Smooth muscle cell (in vitro differentiated cells): ENCODE measurements at regions not wholly inside any gene's neighbourhood (a gene's known extent, or its start where the extent isn't known, plus 50 kb on each side); places are given as distances from the start of the nearest gene placed in this dataset.

Experiments used
- DNase-seq: peaks from one replicate; lab custom pipeline; 2025; ENCODE audit not compliant: unreplicated experiment; lab: John Stamatoyannopoulos, UW
- H2AFZ ChIP-seq: fragments of 200-600 bp; sonication (generic); 2 replicates; pipeline ENCODE4 v1.6.0; 2016; ENCODE audit warnings: antibody characterized with exemption, low read depth, mild to moderate bottlenecking
- H3F3A ChIP-seq: fragments of 200-600 bp; sonication (generic); 2 replicates; pipeline ENCODE4 v1.6.0; 2017; ENCODE audit warnings: antibody characterized with exemption, low read depth
- H3K27ac ChIP-seq: fragments of 200-600 bp; sonication (generic); 2 replicates; pipeline ENCODE4 v1.5.1; 2016; ENCODE audit warnings: low read depth, mild to moderate bottlenecking
- H3K27me3 ChIP-seq: fragments of 200-600 bp; sonication (generic); 2 replicates; pipeline ENCODE4 v1.6.1; 2016; ENCODE audit warnings: low read depth, mild to moderate bottlenecking
- H3K36me3 ChIP-seq: fragments of 200-600 bp; sonication (generic); 2 replicates; pipeline ENCODE4 v1.5.1; 2016; ENCODE audit warnings: low read depth
- H3K4me1 ChIP-seq: fragments of 200-600 bp; sonication (generic); 2 replicates; pipeline ENCODE4 v1.5.1; 2016; ENCODE audit warnings: low read depth
- H3K4me2 ChIP-seq: fragments of 200-600 bp; sonication (generic); 2 replicates; pipeline ENCODE4 v1.6.0; 2016; ENCODE audit warnings: mild to moderate bottlenecking
- H3K4me3 ChIP-seq: fragments of 200-600 bp; sonication (generic); 2 replicates; pipeline ENCODE4 v1.5.1; 2016; ENCODE audit warnings: mild to moderate bottlenecking
- H3K79me2 ChIP-seq: fragments of 200-600 bp; sonication (generic); 2 replicates; pipeline ENCODE4 v1.6.0; 2016; ENCODE audit warnings: low read depth, mild to moderate bottlenecking
- H3K9ac ChIP-seq: fragments of 200-600 bp; sonication (generic); 2 replicates; pipeline ENCODE4 v1.6.0; 2016; ENCODE audit warnings: low read depth
- H3K9me3 ChIP-seq: fragments of 200-600 bp; sonication (generic); replicated peaks from 2 replicates; pipeline ENCODE4 v1.5.1; 2016; ENCODE audit warnings: low read depth
- H4K20me1 ChIP-seq: fragments of 200-600 bp; sonication (generic); 2 replicates; pipeline ENCODE4 v1.6.0; 2016; ENCODE audit warnings: low read depth
- CTCF ChIP-seq: fragments of 200-600 bp; sonication (generic); IDR thresholded peaks from 2 replicates; pipeline ENCODE4 v1.5.1; 2017; ENCODE audit warnings: borderline replicate concordance, mild to moderate bottlenecking, antibody characterized with exemption; ENCODE audit not compliant: insufficient read depth, poor library complexity, severe bottlenecking
- WGBS: methylation state at CpG from one replicate; pipeline ENCODE4 v1.1.7; 2016; ENCODE audit warnings: low lambda C conversion rate; 5-methylcytosine and 5-hydroxymethylcytosine counted together

GRCh38 chr6:3912361-3913076 lies 63.3 kb downstream of the FAM50B start:
- Histone ChIP-seq H3K79me2 (no peaks in the 10 kb centered on the region), H3K4me1 (peaks cover 14% of the 10 kb centered on the region), H3K9ac (peak overlapping the region; percentile 63), H3K9me3 (no peaks in the 10 kb centered on the region), H3K4me3 (no peak overlapping the region), H3K36me3 (no peaks in the 10 kb centered on the region), H4K20me1 (no peaks in the 10 kb centered on the region), H3F3A (peaks cover 11% of the 10 kb centered on the region), H3K4me2 (peak overlapping the region; percentile 61), H3K27me3 (no peaks in the 10 kb centered on the region), H3K27ac (peak overlapping the region; percentile 94), H2AFZ (no peak overlapping the region)
- WGBS: 79% methylated on average over 3 of the region's 3 CpGs
- DNase-seq: no peak
- TF ChIP-seq CTCF: no peak

GRCh38 chr6:3913077-3913957 lies 64.1 kb downstream of the FAM50B start:
- no peaks in the 10 kb centered on the region for H3K9me3 ChIP-seq
- H3K79me2 ChIP-seq: no peaks in the 10 kb centered on the region
- H4K20me1 ChIP-seq: no peaks in the 10 kb centered on the region
- H3K4me3 ChIP-seq: no peak overlapping the region
- H3F3A ChIP-seq: peaks cover 11% of the 10 kb centered on the region
- no peak for TF ChIP-seq CTCF
- H2AFZ ChIP-seq: no peak overlapping the region
- no peaks in the 10 kb centered on the region for H3K36me3 ChIP-seq
- peak overlapping the region; percentile 61 for H3K4me2 ChIP-seq
- WGBS: 30% methylated on average over 6 of the region's 6 CpGs
- DNase-seq: no peak
- peaks cover 14% of the 10 kb centered on the region for H3K4me1 ChIP-seq
- H3K27me3 ChIP-seq: no peaks in the 10 kb centered on the region
- H3K9ac ChIP-seq: peak overlapping the region; percentile 63
- H3K27ac ChIP-seq: peak overlapping the region; percentile 94

GRCh38 chr6:3913958-3914337 lies 64.8 kb downstream of the FAM50B start:
- DNase-seq: no peak
- H3K27ac ChIP-seq: peak overlapping the region; percentile 94

More at GRCh38 chr6:3913958-3914337, 64.8 kb downstream of the FAM50B start:
- WGBS: 72% methylated on average over 4 of the region's 4 CpGs
- Histone ChIP-seq H3F3A (peaks cover 11% of the 10 kb centered on the region), H3K4me1 (peaks cover 14% of the 10 kb centered on the region), H3K36me3 (no peaks in the 10 kb centered on the region), H3K27me3 (no peaks in the 10 kb centered on the region), H3K4me2 (peak overlapping the region; percentile 61), H3K9ac (no peak overlapping the region), H3K9me3 (no peaks in the 10 kb centered on the region), H2AFZ (no peak overlapping the region), H4K20me1 (no peaks in the 10 kb centered on the region), H3K4me3 (no peak overlapping the region), H3K79me2 (no peaks in the 10 kb centered on the region)
- TF ChIP-seq CTCF: no peak
